SU-DHL-6 (cell line): ENCODE measurements at regions not wholly inside any gene's neighbourhood (a gene's known extent, or its start where the extent isn't known, plus 50 kb on each side); places are given as distances from the start of the nearest gene placed in this dataset.

Experiments used
- CTCF ChIP-seq: fragments of 200-600 bp; sonication (generic); IDR thresholded peaks from one replicate; pipeline ENCODE4 v1.5.1; 2017; ENCODE audit warnings: antibody characterized with exemption, mild to moderate bottlenecking, low read length, moderate library complexity; ENCODE audit not compliant: insufficient read depth, poor library complexity, severe bottlenecking
- EZH2phosphoT487 ChIP-seq: fragments of 200-600 bp; sonication (generic), shearing (Covaris generic); conservative IDR thresholded peaks from 2 replicates; pipeline ENCODE4 v1.6.1; 2018; ENCODE audit warnings: mild to moderate bottlenecking, antibody characterized with exemption, low read length, moderate library complexity, mixed read lengths

DNA sequence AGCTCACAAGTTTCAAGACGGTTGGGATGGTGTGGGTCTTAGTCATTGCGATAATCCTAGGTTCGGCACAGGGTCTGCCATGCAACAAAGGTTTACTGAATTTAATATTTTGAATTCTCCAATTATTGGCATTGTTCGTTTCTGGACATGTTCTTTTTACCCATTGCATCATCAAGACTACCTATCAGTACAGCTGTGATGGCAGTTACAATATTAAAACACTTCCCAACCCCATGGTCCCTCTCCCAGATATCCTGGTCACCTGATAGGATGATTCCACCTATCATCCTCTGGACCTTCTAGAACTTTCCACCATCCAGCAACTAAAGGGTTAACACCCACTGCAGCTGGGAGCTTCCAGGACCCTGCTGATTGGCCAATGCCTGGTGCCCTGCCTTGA lies 377.8 kb upstream of the PRKCQ start:
- TF ChIP-seq CTCF (no peak), EZH2phosphoT487 (no peak)
